ACHN (cell line): ENCODE measurements at regions not wholly inside any gene's neighbourhood (a gene's known extent, or its start where the extent isn't known, plus 50 kb on each side); places are given as distances from the start of the nearest gene placed in this dataset.

Experiments used
- DNase-seq: peaks from one replicate; pipeline ENCODE4 v3.0.0-alpha.2; 2015
- in situ Hi-C: cut with HindIII; loops from 2 replicates; pipeline ENCODE4 v1.10.0; 2017; ENCODE audit warnings: low sequenced_read_pairs, low pct_ligation_motif_present, low pct_unique_long_range_greater_than_20kb

DNA sequence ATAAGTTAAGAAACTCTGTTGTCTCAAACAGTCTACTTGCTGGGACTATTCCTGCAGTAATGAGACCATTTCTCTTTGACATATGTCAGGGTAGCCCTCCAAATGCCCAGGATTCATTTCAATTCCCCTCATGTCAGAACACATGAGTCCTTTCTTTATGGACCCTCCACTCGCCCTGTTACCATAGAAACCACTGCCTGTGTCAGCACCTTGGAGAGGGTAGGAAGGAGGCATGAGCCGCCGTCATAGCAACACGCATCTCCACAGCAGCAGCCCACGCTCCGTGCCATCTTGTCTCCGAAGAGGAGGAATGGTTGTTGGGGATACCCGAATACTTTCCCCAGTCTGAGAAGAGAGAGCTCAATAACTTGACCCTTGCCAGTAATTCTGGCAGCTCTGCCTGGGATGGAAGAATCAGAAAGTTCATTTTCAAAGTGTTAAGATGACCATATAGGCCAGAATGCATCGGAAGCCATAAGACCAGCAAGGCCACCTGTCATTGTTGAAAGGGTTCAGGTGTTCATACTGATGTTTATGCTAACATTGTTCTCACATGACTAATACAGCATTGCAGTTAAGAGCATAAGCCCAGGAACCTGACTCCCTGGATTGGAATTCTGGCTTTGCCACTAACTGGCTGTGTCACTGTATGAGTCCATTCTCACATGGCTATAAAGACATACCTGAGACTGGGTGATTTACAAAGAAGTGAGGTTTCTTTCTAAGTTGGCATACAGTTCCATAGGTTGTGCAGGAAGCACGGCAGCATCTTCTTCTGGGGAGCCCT is 141.3 kb downstream of the ABCC12 start:
- DNase-seq, result peak; percentile 93
- in situ Hi-C loops, result no loop called here

DNA sequence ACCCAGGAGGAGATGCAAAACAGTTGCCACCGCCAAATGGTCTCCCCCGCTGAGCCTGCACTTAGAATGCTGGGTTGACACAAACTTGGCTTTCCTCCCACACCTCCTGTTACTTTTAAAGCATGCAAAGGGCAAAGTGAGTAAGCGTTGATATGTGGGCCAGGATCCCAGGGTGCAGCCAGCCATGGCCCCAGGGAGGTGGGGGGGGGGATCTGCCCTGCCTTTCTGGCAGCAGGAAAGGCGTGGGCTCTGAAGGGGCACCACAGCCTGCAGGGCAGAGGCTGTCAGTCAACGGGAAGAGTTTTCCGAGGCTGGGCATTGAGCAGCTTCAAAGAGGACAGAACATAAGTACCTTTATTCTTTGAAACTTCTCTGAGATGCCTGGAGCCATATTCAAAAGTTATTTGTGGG is 142.3 kb downstream of the ABCC12 start:
- peak; percentile 97 for DNase-seq
- in situ Hi-C loops, result no loop called here

DNA sequence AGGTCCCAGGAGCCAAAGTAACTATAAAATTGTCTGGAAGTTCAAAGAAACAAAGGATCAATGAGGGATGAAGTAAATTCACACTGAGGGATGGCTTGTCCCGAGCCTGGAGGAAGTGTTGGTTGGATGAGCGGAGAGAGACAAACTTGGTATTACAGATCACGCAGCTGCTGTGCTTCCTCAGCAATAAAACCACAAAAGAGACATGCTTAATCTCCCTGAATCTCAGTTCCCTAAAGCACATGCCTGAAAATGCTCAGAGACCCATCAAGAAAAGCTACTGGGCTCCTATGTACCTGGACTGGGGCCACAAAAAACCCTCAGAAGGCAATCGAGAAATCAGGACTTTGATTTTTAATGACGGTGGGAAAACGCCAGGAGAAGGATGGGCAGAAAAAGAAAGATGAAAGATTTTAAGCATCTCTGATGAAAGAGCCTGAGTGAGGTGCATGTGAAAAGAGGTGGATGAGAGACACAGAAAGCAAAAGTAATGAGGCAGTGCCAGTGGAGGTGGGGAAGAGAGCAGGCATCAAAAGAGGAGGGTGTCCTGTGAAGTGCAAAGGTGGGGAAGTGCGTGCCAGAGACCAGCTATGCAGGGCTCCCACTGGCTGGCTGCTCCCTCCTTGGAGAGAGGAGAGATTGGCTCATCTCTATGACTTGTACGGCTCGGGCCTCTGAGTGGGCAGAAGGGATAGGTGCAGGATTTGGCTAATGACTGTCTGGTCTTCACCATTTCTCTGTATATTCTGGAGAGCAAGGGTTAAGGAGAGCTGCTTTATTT is 143.7 kb downstream of the ABCC12 start:
- in situ Hi-C loops, result no loop called here
- no peak for DNase-seq

- DNase-seq, result no peak
- in situ Hi-C loops, result no loop called here
Observed at GRCh38 chr16:48011466-48011865, 144.3 kb downstream of the ABCC12 start.

- in situ Hi-C loops, result no loop called here
- no peak for DNase-seq
Observed at GRCh38 chr16:48008011-48008525, 147.7 kb downstream of the ABCC12 start.

DNA sequence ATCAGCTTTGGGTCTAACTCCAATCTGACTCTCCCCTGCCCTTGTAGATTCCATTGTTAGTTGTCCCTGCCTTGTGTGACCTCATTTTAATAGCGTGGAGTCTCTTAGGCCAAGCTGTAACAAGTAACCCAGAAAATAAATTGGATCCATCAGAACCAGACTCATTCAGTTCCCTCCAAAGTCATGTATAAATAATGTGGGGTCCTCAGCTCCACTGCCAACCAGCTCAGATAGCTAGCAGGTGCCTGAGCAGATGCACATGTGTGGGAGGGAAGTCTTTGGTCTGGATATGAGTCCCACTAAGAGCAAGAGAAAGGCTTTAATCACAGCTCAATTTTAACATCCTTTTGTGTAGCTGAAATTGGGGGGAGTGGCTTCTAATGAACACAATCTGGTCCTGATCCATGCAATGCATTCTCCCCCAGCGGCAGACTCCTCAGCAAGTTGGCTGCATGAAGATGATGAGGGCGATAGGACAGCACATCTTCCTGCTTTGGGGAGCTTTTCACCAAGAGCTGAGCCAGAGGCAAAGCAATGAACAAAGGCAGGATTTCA is 151.6 kb downstream of the ABCC12 start:
- in situ Hi-C loops, result no loop called here
- no peak for DNase-seq

DNA sequence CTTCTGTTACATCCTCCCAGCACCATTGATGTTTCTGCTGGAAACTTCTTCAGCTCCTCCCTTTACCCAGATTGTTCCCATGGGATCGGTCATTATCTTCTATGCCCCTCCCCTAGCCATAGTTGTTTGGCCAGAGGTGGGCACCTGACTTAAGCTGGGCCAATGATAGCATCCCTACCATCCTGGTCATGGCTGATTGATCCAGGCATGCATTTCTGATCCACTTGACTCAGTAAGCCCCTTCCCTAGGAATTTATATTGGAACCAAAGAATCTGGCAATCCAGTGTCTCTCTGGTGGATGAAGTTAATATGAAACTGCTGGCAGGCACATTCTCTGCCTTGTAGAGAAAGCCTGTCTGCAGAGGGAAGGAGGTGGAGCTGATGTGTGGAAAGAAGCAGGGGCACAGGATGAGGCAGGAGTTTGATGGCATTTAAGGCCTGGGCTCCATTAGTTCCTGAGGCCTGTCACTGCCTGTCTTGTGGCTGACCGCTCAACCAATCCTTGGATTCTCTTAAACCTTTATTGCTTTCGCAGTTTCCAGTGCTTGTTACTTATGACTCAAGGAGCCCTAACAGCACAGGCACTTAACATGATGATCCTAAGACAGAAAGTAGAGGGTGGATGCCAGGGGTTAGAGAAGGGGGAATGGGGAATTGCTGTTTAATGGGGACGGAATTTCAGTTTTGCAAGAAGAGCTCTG is 152.4 kb downstream of the ABCC12 start:
- in situ Hi-C loops, result no loop called here
- DNase-seq, result peak; percentile 100

GRCh38 chr16:48001324-48001895 is 154.4 kb downstream of the ABCC12 start:
- DNase-seq, result no peak
- in situ Hi-C loops, result no loop called here

- DNase-seq, result no peak
- in situ Hi-C loops, result no loop called here
Observed at GRCh38 chr16:48000622-48001021, 155.2 kb downstream of the ABCC12 start.

DNA sequence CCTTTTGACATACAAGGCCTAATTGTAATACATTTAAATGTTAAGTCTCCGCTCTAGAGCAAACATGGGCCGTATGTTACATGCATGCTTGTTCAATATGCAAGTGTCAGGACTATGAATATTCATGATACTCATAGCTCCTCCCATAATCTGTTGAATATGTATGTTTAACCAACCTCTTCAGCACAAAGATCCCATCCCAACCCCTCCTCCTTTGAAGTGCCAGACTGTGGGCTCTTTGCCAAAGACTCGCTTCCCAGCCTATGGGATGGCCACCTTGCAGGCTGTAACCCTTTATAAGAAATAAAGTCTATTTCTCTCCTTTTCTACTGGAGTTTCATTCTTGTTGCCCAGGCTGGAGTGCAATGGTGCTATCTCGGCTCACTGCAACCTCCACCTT is 156.2 kb downstream of the ABCC12 start:
- no peak for DNase-seq
- in situ Hi-C loops, result no loop called here

- in situ Hi-C loops, result no loop called here
Observed at GRCh38 chr16:47995354-47995753, 160.4 kb downstream of the ABCC12 start.

GRCh38 chr16:47991491-47991890 is 164.3 kb downstream of the ABCC12 start:
- in situ Hi-C loops, result no loop called here
- no peak for DNase-seq

More at GRCh38 chr16:47995354-47995753, 160.4 kb downstream of the ABCC12 start:
- no peak for DNase-seq

DNA sequence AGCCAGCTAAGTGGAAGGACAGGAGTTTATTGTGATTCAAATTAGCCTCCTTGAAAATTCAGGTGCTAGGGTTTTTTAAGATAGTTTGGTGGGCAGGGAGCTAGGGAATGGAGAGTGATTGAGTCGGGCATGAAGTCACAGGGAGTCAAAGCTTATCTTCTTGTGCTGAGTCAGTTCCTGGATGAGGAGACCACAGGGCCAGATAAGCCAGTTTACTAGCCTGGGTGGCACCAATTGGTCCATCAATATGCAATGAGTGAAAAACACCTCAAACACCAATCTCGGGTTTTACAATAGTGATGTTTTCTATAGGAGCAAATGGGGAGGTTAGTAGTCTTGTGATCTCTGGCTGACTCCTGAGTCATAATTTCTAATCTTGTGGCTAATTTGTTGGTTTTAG is 165.1 kb downstream of the ABCC12 start:
- in situ Hi-C loops, result no loop called here
- no peak for DNase-seq

GRCh38 chr16:47987136-47987535 is 168.7 kb downstream of the ABCC12 start:
- in situ Hi-C loops, result no loop called here
- no peak for DNase-seq

DNA sequence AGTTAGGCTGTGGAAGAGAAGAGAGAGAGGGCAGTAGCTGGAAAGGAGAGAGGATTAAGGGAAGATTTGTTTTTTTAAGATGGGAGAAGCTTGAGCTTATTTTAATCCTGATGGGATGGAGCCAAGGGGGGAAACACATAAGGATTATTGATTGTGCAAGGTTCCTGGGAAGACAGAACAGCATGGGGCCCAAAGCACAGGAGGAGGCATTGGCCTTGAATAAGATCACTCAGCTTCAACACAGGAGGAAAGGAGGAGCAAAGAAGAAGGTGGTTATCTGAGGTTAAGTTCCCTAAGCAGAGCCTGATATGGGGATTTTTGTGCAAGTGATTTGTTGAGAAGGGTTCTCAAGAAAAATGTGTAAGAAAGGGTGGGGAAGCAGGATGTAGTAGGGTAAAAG is 169.8 kb downstream of the ABCC12 start:
- DNase-seq, result no peak
- in situ Hi-C loops, result no loop called here

DNA sequence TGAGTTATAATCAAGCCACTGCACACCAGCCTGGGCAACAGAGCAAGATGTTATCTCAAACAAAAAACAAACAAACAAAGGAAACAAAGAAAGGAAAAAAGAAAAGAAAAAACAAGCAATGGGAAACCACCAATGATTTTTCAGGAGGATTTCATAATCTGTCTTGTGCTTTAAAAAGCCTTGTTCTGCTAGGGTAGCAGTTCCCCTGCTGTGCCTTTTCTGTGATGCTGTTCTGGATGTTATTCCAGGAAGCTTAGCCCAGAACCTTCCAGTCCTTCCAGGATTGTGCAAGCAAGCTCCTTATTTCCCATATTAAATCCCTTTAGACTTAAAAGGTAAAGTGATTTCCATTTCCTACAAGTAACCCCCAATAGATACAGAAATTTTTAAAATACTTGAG is 171.1 kb downstream of the ABCC12 start:
- no peak for DNase-seq
- in situ Hi-C loops, result no loop called here

GRCh38 chr16:47983999-47984580 is 171.7 kb downstream of the ABCC12 start:
- in situ Hi-C loops, result no loop called here
- no peak for DNase-seq

DNA sequence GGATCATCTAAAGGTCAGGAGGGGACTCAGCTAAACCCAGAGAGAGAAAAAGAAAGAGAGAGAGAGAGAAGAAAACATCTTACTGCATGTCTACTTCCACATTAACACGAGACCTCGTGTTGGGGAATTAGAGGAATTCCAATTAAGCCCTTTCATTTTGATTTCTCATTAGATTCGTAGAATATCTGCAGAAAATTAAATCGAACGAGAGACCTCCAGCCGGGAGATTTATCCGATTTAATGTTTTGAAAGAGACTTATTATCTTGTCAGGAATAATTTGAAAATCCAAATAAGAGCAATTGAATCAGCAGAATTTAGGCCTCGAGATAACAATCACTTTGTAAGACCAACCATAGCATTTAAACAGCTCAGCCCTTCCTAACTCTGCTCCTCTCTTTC is 175.6 kb downstream of the ABCC12 start:
- in situ Hi-C loops, result no loop called here
- DNase-seq, result no peak
